WTC11 (cell line): ENCODE measurements at regions not wholly inside any gene's neighbourhood (a gene's known extent, or its start where the extent isn't known, plus 50 kb on each side); places are given as distances from the start of the nearest gene placed in this dataset.
"Not testable (repeated sequence)": the region's sequence is repeated elsewhere in the genome, so short reads cannot be mapped to it uniquely, and the experiment has no call there.

Experiments
- ATAC-seq: fragments of 200-7000 bp; cut with Tn5 transposase; 2 replicates; pipeline ENCODE4 v1.10.0; 2021; ENCODE audit warnings: mild to moderate bottlenecking, moderate library complexity
- CTCF ChIA-PET: fragments of 300-600 bp; sonication (Branson Sonifier 250); formaldehyde crosslinking; loops from one replicate; lab custom pipeline; 2021; ENCODE audit warnings: antibody characterized with exemption; lab: Charles Lee
- POLR2A ChIA-PET: fragments of 350-600 bp; sonication (Branson Sonifier 250); formaldehyde crosslinking; loops from one replicate; lab custom pipeline; 2021; ENCODE audit warnings: antibody characterized with exemption; lab: Charles Lee
- DNase-seq: peaks from one replicate; pipeline ENCODE4 v3.0.0; 2021; ENCODE audit warnings: low spot score
- H3K27ac Mint-ChIP-seq: 2 replicates; pipeline ENCODE4 v1.8.0; 2021; ENCODE audit warnings: mixed read lengths
- H3K27me3 Mint-ChIP-seq: 2 replicates; pipeline ENCODE4 v1.8.0; 2021; ENCODE audit warnings: low read depth, mild to moderate bottlenecking, moderate library complexity, mixed read lengths
- H3K36me3 Mint-ChIP-seq: 2 replicates; pipeline ENCODE4 v1.8.0; 2021; ENCODE audit warnings: mixed read lengths
- H3K4me1 Mint-ChIP-seq: 2 replicates; pipeline ENCODE4 v1.8.0; 2022; ENCODE audit warnings: mixed read lengths
- H3K4me3 Mint-ChIP-seq: 2 replicates; pipeline ENCODE4 v1.8.0; 2021; ENCODE audit warnings: mild to moderate bottlenecking, moderate library complexity, mixed read lengths
- H3K9me3 Mint-ChIP-seq: 2 replicates; pipeline ENCODE4 v1.8.0; 2021; ENCODE audit warnings: mixed read lengths
- ATF1 ChIP-seq: sonication (generic); formaldehyde crosslinking; IDR thresholded peaks from 2 replicates; pipeline ENCODE4 v1.8.1; 2023; ENCODE audit warnings: mild to moderate bottlenecking, moderate library complexity, missing genetic modification reagents
- ATF3 ChIP-seq: sonication (generic); formaldehyde crosslinking; conservative IDR thresholded peaks from 2 replicates; pipeline ENCODE4 v1.8.1; 2022; ENCODE audit warnings: mild to moderate bottlenecking, missing genetic modification reagents
- EMX1 ChIP-seq: fragments of 250-450 bp; sonication (Bioruptor Pico); IDR thresholded peaks from 2 replicates; pipeline ENCODE4 v1.8.0; 2021; ENCODE audit warnings: mild to moderate bottlenecking
- HMGA2 ChIP-seq: fragments of 250-450 bp; sonication (Bioruptor Pico); IDR thresholded peaks from 2 replicates; pipeline ENCODE4 v1.4.0; 2021; ENCODE audit warnings: mild to moderate bottlenecking, moderate library complexity
- NR3C1 ChIP-seq: sonication (generic); formaldehyde crosslinking; conservative IDR thresholded peaks from 2 replicates; pipeline ENCODE4 v1.8.1; 2023; ENCODE audit warnings: low read depth, mild to moderate bottlenecking, missing genetic modification reagents
- PRRX2 ChIP-seq: fragments of 250-450 bp; sonication (Bioruptor Pico); IDR thresholded peaks from 2 replicates; pipeline ENCODE4 v1.8.0; 2021; ENCODE audit warnings: mild to moderate bottlenecking
- SMAD3 ChIP-seq: sonication (generic); formaldehyde crosslinking; IDR thresholded peaks from 2 replicates; pipeline ENCODE4 v1.8.0; 2022; ENCODE audit warnings: missing genetic modification reagents, mild to moderate bottlenecking, borderline replicate concordance
- SOX15 ChIP-seq: fragments of 250-450 bp; sonication (Bioruptor Pico); IDR thresholded peaks from 2 replicates; pipeline ENCODE4 v1.9.0; 2021; ENCODE audit warnings: mild to moderate bottlenecking
- USF1 ChIP-seq: sonication (generic); formaldehyde crosslinking; IDR thresholded peaks from 2 replicates; pipeline ENCODE4 v1.8.0; 2022; ENCODE audit warnings: mild to moderate bottlenecking, missing genetic modification reagents
- ZNF138 ChIP-seq: sonication (generic); formaldehyde crosslinking; conservative IDR thresholded peaks from 2 replicates; pipeline ENCODE4 v1.8.1; 2022; ENCODE audit warnings: mild to moderate bottlenecking, moderate library complexity, missing genetic modification reagents
- ZNF396 ChIP-seq: fragments of 250-450 bp; sonication (Bioruptor Pico); IDR thresholded peaks from 2 replicates; pipeline ENCODE4 v1.8.0; 2021; ENCODE audit warnings: mild to moderate bottlenecking, moderate library complexity, borderline replicate concordance
- TF ChIP-seq, protein P1 (sequence below): sonication (generic); formaldehyde crosslinking; IDR thresholded peaks from 2 replicates; pipeline ENCODE4 v1.8.0; 2023; ENCODE audit warnings: missing genetic modification reagents, mild to moderate bottlenecking, borderline replicate concordance
- TF ChIP-seq, protein P2 (sequence below): fragments of 250-450 bp; sonication (Bioruptor Pico); IDR thresholded peaks from 2 replicates; pipeline ENCODE4 v1.9.0; 2021; ENCODE audit warnings: mild to moderate bottlenecking
- TF ChIP-seq, protein P3 (sequence below): fragments of 250-450 bp; sonication (Bioruptor Pico); conservative IDR thresholded peaks from 2 replicates; pipeline ENCODE4 v1.9.0; 2021; ENCODE audit warnings: mild to moderate bottlenecking
- TF ChIP-seq, protein P4 (sequence below): sonication (generic); formaldehyde crosslinking; IDR thresholded peaks from 2 replicates; pipeline ENCODE4 v1.8.1; 2023; ENCODE audit warnings: mild to moderate bottlenecking, moderate library complexity, missing genetic modification reagents

DNA sequence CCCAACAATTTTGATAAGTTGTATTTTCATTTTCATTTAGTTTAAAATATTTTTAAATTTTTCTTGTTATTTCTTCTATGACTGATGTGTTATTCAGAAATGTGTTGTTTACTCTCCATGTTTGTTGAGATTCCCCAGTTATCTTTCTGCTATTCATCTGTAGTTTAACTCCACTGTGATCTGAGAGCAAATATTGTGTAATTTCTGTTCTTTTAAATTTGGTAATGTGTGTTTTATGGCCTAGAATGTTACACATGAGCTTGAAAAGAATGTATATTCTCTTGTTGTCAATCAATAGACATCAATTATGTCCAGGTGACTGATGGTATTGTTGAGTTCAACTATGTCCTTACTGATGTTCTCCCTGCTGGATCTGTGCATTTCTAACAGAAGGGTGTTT, 188.2 kb downstream of the CYP26B1 start:
- peaks cover 37% of the 10 kb centered on the region for H3K36me3 Mint-ChIP-seq
- H3K4me1 Mint-ChIP-seq: 0 out of 2 replicates have a peak, but pooled peaks cover 6% of the 10 kb centered on the region
- H3K27me3 Mint-ChIP-seq: no peaks in the 10 kb centered on the region
- CTCF ChIA-PET: no interaction called here
- ATAC-seq (no peak), DNase-seq (no peak)
- H3K9me3 Mint-ChIP-seq: peaks cover 55% of the 10 kb centered on the region
- H3K27ac Mint-ChIP-seq: no peak overlapping the region
- TF ChIP-seq SMAD3 (CRISPR knock-in tag) (no peak), HMGA2 (CRISPR knock-in tag) (no peak), PRRX2 (CRISPR knock-in tag) (no peak), ZNF138 (CRISPR knock-in tag) (no peak), ATF3 (CRISPR knock-in tag) (no peak), NR3C1 (CRISPR knock-in tag) (no peak), USF1 (CRISPR knock-in tag) (no peak)
- TF ChIP-seq, protein P1, sequence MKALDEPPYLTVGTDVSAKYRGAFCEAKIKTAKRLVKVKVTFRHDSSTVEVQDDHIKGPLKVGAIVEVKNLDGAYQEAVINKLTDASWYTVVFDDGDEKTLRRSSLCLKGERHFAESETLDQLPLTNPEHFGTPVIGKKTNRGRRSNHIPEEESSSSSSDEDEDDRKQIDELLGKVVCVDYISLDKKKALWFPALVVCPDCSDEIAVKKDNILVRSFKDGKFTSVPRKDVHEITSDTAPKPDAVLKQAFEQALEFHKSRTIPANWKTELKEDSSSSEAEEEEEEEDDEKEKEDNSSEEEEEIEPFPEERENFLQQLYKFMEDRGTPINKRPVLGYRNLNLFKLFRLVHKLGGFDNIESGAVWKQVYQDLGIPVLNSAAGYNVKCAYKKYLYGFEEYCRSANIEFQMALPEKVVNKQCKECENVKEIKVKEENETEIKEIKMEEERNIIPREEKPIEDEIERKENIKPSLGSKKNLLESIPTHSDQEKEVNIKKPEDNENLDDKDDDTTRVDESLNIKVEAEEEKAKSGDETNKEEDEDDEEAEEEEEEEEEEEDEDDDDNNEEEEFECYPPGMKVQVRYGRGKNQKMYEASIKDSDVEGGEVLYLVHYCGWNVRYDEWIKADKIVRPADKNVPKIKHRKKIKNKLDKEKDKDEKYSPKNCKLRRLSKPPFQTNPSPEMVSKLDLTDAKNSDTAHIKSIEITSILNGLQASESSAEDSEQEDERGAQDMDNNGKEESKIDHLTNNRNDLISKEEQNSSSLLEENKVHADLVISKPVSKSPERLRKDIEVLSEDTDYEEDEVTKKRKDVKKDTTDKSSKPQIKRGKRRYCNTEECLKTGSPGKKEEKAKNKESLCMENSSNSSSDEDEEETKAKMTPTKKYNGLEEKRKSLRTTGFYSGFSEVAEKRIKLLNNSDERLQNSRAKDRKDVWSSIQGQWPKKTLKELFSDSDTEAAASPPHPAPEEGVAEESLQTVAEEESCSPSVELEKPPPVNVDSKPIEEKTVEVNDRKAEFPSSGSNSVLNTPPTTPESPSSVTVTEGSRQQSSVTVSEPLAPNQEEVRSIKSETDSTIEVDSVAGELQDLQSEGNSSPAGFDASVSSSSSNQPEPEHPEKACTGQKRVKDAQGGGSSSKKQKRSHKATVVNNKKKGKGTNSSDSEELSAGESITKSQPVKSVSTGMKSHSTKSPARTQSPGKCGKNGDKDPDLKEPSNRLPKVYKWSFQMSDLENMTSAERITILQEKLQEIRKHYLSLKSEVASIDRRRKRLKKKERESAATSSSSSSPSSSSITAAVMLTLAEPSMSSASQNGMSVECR (CRISPR knock-in tag): no peak
- TF ChIP-seq, protein P2, sequence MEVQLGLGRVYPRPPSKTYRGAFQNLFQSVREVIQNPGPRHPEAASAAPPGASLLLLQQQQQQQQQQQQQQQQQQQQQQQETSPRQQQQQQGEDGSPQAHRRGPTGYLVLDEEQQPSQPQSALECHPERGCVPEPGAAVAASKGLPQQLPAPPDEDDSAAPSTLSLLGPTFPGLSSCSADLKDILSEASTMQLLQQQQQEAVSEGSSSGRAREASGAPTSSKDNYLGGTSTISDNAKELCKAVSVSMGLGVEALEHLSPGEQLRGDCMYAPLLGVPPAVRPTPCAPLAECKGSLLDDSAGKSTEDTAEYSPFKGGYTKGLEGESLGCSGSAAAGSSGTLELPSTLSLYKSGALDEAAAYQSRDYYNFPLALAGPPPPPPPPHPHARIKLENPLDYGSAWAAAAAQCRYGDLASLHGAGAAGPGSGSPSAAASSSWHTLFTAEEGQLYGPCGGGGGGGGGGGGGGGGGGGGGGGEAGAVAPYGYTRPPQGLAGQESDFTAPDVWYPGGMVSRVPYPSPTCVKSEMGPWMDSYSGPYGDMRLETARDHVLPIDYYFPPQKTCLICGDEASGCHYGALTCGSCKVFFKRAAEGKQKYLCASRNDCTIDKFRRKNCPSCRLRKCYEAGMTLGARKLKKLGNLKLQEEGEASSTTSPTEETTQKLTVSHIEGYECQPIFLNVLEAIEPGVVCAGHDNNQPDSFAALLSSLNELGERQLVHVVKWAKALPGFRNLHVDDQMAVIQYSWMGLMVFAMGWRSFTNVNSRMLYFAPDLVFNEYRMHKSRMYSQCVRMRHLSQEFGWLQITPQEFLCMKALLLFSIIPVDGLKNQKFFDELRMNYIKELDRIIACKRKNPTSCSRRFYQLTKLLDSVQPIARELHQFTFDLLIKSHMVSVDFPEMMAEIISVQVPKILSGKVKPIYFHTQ (CRISPR knock-in tag): no peak
- TF ChIP-seq, protein P3, sequence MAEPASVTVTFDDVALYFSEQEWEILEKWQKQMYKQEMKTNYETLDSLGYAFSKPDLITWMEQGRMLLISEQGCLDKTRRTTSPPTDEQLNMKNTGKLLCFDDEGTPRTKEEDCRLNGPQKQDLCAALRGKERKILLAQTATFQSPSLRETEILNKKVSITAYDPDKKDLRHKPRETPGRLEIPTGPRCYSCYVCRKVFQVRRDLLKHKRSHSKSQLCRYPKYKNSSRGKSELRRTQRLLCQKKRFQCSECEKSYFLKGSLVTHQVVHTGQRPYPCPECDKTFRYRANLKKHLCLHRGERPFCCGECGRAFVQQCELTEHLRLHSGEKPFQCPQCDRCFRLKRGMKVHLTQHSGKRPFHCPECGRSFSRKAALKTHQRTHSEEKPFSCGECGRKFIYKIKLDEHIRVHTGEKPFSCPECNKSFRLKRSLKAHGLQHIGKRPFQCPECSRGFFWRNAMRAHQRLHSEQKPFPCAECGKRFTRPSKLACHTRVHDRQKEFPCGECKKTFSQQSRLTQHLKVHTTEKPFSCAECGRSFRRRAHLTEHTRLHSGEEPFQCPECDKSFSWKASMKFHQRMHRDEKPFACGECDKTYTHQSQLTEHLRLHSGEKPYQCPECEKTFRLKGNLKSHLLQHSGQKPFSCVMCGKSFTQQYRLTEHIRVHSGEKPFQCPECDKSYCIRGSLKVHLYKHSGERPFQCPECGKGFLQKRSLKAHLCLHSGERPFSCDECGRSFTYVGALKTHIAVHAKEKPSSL (CRISPR knock-in tag): no peak
- POLR2A ChIA-PET: no interaction called here
- no peak overlapping the region for H3K4me3 Mint-ChIP-seq

GRCh38 chr2:71958426-71958825, 189.2 kb downstream of the CYP26B1 start:
- CTCF ChIA-PET, ATAC-seq, H3K27me3 Mint-ChIP-seq, POLR2A ChIA-PET, H3K4me3 Mint-ChIP-seq, DNase-seq, H3K4me1 Mint-ChIP-seq, H3K27ac Mint-ChIP-seq: not testable (repeated sequence)
- Mint-ChIP-seq H3K9me3 (peaks cover 60% of the 10 kb centered on the region), H3K36me3 (peaks cover 37% of the 10 kb centered on the region)

GRCh38 chr2:71952572-71953188, 195.0 kb downstream of the CYP26B1 start:
- ATAC-seq (no peak), DNase-seq (no peak)
- H3K27me3 Mint-ChIP-seq: no peaks in the 10 kb centered on the region
- no peak overlapping the region for H3K27ac Mint-ChIP-seq
- peaks cover 29% of the 10 kb centered on the region for H3K9me3 Mint-ChIP-seq
- H3K4me1 Mint-ChIP-seq: peaks cover 7% of the 10 kb centered on the region
- ChIA-PET POLR2A (no interaction called here), CTCF (interaction anchor here (0.6 to 1.9 kb wide), 2 partner anchors 29 to 185 kb away, joined by 3 to 9 read pairs; no protein-coding TSS in a partner anchor)
- peaks cover 18% of the 10 kb centered on the region for H3K36me3 Mint-ChIP-seq
- no peak overlapping the region for H3K4me3 Mint-ChIP-seq
- TF ChIP-seq ZNF138 (CRISPR knock-in tag): no peak
- no peak for TF ChIP-seq ATF1 (CRISPR knock-in tag)
- TF ChIP-seq, protein P4, sequence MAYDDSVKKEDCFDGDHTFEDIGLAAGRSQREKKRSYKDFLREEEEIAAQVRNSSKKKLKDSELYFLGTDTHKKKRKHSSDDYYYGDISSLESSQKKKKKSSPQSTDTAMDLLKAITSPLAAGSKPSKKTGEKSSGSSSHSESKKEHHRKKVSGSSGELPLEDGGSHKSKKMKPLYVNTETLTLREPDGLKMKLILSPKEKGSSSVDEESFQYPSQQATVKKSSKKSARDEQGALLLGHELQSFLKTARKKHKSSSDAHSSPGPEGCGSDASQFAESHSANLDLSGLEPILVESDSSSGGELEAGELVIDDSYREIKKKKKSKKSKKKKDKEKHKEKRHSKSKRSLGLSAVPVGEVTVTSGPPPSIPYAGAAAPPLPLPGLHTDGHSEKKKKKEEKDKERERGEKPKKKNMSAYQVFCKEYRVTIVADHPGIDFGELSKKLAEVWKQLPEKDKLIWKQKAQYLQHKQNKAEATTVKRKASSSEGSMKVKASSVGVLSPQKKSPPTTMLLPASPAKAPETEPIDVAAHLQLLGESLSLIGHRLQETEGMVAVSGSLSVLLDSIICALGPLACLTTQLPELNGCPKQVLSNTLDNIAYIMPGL: no peak
- no peak for TF ChIP-seq NR3C1 (CRISPR knock-in tag)
- no peak for TF ChIP-seq SOX15
- no peak for TF ChIP-seq EMX1 (CRISPR knock-in tag)
- no peak for TF ChIP-seq ZNF396 (CRISPR knock-in tag)
